ENCODE measurements at regions not wholly inside any gene's neighbourhood (a gene's known extent, or its start where the extent isn't known, plus 50 kb on each side); places are given as distances from the start of the nearest gene placed in this dataset.

GRCh38 chr2:120861576-120862191 lies 126.0 kb downstream of the GLI2 start:
- TF ChIP-seq CTCF (IDR thresholded peaks at IDR 0.05; ENCODE audit: poor library complexity) (no peak), EZH2 (IDR thresholded peaks at IDR 0.05; ENCODE audit: borderline replicate concordance) (no peak)
